Glomerular visceral epithelial cell (primary cell): ENCODE measurements at regions not wholly inside any gene's neighbourhood (a gene's known extent, or its start where the extent isn't known, plus 50 kb on each side); places are given as distances from the start of the nearest gene placed in this dataset.

Source experiments
- DNase-seq: peaks from one replicate; pipeline ENCODE4 v3.0.0-alpha.2; 2016; ENCODE audit errors: extremely low spot score

GRCh38 chr15:94893091-94893490, 661.7 kb downstream of the MCTP2 start:
- DNase-seq, result no peak

- no peak for DNase-seq
These were observed 662.7 kb downstream of the MCTP2 start for GRCh38 chr15:94894056-94894455.

- no peak for DNase-seq
These were observed 678.1 kb downstream of the MCTP2 start for GRCh38 chr15:94909510-94909909.

GRCh38 chr15:94910166-94910565, 678.8 kb downstream of the MCTP2 start:
- DNase-seq, result no peak

- no peak for DNase-seq
These were observed 681.4 kb downstream of the MCTP2 start for GRCh38 chr15:94912760-94913159.

- no peak for DNase-seq
These were observed 685.7 kb downstream of the MCTP2 start for GRCh38 chr15:94917068-94917467.

GRCh38 chr15:94921936-94922335, 690.6 kb downstream of the MCTP2 start:
- DNase-seq, result no peak

GRCh38 chr15:94924057-94924456, 692.7 kb downstream of the MCTP2 start:
- DNase-seq, result no peak

GRCh38 chr15:94924971-94925598, 693.7 kb downstream of the MCTP2 start:
- peak; percentile 13 for DNase-seq

- no peak for DNase-seq
These were observed 694.3 kb downstream of the MCTP2 start for GRCh38 chr15:94925680-94926079.

- no peak for DNase-seq
These were observed 695.6 kb downstream of the MCTP2 start for GRCh38 chr15:94927003-94927402.

GRCh38 chr15:94929282-94929681, 697.9 kb downstream of the MCTP2 start:
- DNase-seq, result no peak

- no peak for DNase-seq
These were observed 699.1 kb downstream of the MCTP2 start for GRCh38 chr15:94930441-94930840.

- no peak for DNase-seq
These were observed 699.6 kb downstream of the MCTP2 start for GRCh38 chr15:94930960-94931359.

GRCh38 chr15:94934440-94934839, 703.1 kb downstream of the MCTP2 start:
- no peak for DNase-seq

- DNase-seq, result no peak
These were observed 705.9 kb downstream of the MCTP2 start for GRCh38 chr15:94937242-94937641.

GRCh38 chr15:94943888-94944287, 712.5 kb downstream of the MCTP2 start:
- no peak for DNase-seq

GRCh38 chr15:94951538-94951937, 720.2 kb downstream of the MCTP2 start:
- no peak for DNase-seq

- DNase-seq, result no peak
These were observed 732.6 kb downstream of the MCTP2 start for GRCh38 chr15:94963953-94964352.

- DNase-seq, result no peak
These were observed 734.2 kb downstream of the MCTP2 start for GRCh38 chr15:94965593-94965992.

GRCh38 chr15:94968133-94968532, 736.8 kb downstream of the MCTP2 start:
- DNase-seq, result no peak

GRCh38 chr15:94970096-94970495, 738.7 kb downstream of the MCTP2 start:
- no peak for DNase-seq

- DNase-seq, result no peak
These were observed 739.4 kb downstream of the MCTP2 start for GRCh38 chr15:94970802-94971201.

- peak; percentile 40 for DNase-seq
These were observed 741.0 kb downstream of the MCTP2 start for GRCh38 chr15:94972314-94972713.
